Loucy (cell line): ENCODE measurements at regions not wholly inside any gene's neighbourhood (a gene's known extent, or its start where the extent isn't known, plus 50 kb on each side); places are given as distances from the start of the nearest gene placed in this dataset.

Source experiments
- H2AFZ ChIP-seq: fragments of 200-600 bp; sonication (generic); 2 replicates; pipeline ENCODE4 v1.6.0; 2016; ENCODE audit warnings: antibody characterized with exemption, mild to moderate bottlenecking, low read length, moderate library complexity
- H3F3A ChIP-seq: fragments of 200-600 bp; 2 replicates; pipeline ENCODE4 v1.6.0; 2016; ENCODE audit warnings: antibody characterized with exemption, low read depth, mild to moderate bottlenecking
- H3K27me3 ChIP-seq: fragments of 200-600 bp; sonication (generic); 2 replicates; pipeline ENCODE4 v1.6.1; 2014; ENCODE audit warnings: low read length, mild to moderate bottlenecking; ENCODE audit not compliant: insufficient read depth, poor library complexity, severe bottlenecking
- H3K36me3 ChIP-seq: fragments of 200-600 bp; sonication (generic); 2 replicates; pipeline ENCODE4 v1.6.1; 2016; ENCODE audit warnings: low read length; ENCODE audit not compliant: insufficient read depth
- H3K4me1 ChIP-seq: fragments of 200-600 bp; sonication (generic); 2 replicates; pipeline ENCODE4 v1.5.1; 2014; ENCODE audit warnings: low read length, mild to moderate bottlenecking; ENCODE audit not compliant: insufficient read depth, poor library complexity, severe bottlenecking
- H3K4me2 ChIP-seq: fragments of 200-600 bp; sonication (generic); 2 replicates; pipeline ENCODE4 v1.6.0; 2014; ENCODE audit warnings: antibody characterized with exemption, low read length, low read depth, mild to moderate bottlenecking; ENCODE audit not compliant: poor library complexity, severe bottlenecking
- H3K4me3 ChIP-seq: fragments of 200-600 bp; sonication (generic); 2 replicates; pipeline ENCODE4 v1.5.1; 2014; ENCODE audit warnings: low read length, mild to moderate bottlenecking, mixed read lengths; ENCODE audit not compliant: poor library complexity, severe bottlenecking
- H3K79me2 ChIP-seq: fragments of 200-600 bp; sonication (generic); 2 replicates; pipeline ENCODE4 v1.6.1; 2014; ENCODE audit warnings: low read length; ENCODE audit not compliant: insufficient read depth
- H3K9ac ChIP-seq: fragments of 200-600 bp; sonication (generic); 2 replicates; pipeline ENCODE4 v1.6.0; 2014; ENCODE audit warnings: mild to moderate bottlenecking, low read depth, low read length, moderate library complexity; ENCODE audit not compliant: poor library complexity, severe bottlenecking
- H3K9me2 ChIP-seq: fragments of 200-600 bp; sonication (generic); replicated peaks from 2 replicates; pipeline ENCODE4 v1.6.1; 2016; ENCODE audit warnings: low read depth, low read length, mixed read lengths
- H3K9me3 ChIP-seq: fragments of 200-600 bp; sonication (generic); 2 replicates; pipeline ENCODE4 v1.6.1; 2014; ENCODE audit warnings: mild to moderate bottlenecking, antibody characterized with exemption, low read length, low read depth; ENCODE audit not compliant: insufficient read depth
- H4K20me1 ChIP-seq: fragments of 200-600 bp; sonication (generic); 2 replicates; pipeline ENCODE4 v1.6.0; 2014; ENCODE audit warnings: antibody characterized with exemption, low read length, mild to moderate bottlenecking; ENCODE audit not compliant: insufficient read depth, poor library complexity, severe bottlenecking
- CTCF ChIP-seq: fragments of 200-600 bp; sonication (generic); conservative IDR thresholded peaks from 2 replicates; pipeline ENCODE4 v1.5.1; 2014; ENCODE audit warnings: mild to moderate bottlenecking, antibody characterized with exemption, low read length
- EZH2phosphoT487 ChIP-seq: fragments of 200-600 bp; IDR thresholded peaks from 2 replicates; pipeline ENCODE4 v1.6.1; 2018; ENCODE audit warnings: antibody characterized with exemption, mild to moderate bottlenecking, moderate library complexity, borderline replicate concordance

GRCh38 chr4:177557416-177557815, 115.2 kb upstream of the AGA start:
- no peak overlapping the region for H3K9ac ChIP-seq
- TF ChIP-seq EZH2phosphoT487 (no peak), CTCF (no peak)

GRCh38 chr4:177558995-177559394, 116.8 kb upstream of the AGA start:
- Histone ChIP-seq H3F3A (no peaks in the 10 kb centered on the region), H4K20me1 (no peaks in the 10 kb centered on the region), H3K9me3 (no peaks in the 10 kb centered on the region), H3K36me3 (no peaks in the 10 kb centered on the region), H3K4me3 (no peak overlapping the region), H3K79me2 (no peaks in the 10 kb centered on the region), H2AFZ (no peak overlapping the region), H3K4me2 (no peak overlapping the region), H3K9me2 (no peaks in the 10 kb centered on the region), H3K9ac (no peak overlapping the region), H3K27me3 (no peaks in the 10 kb centered on the region), H3K4me1 (no peaks in the 10 kb centered on the region)
- TF ChIP-seq EZH2phosphoT487 (no peak), CTCF (no peak)

More at GRCh38 chr4:177557416-177557815, 115.2 kb upstream of the AGA start:
- H3K9me2 ChIP-seq, result no peaks in the 10 kb centered on the region
- no peaks in the 10 kb centered on the region for H3K9me3 ChIP-seq
- H3K27me3 ChIP-seq, result no peaks in the 10 kb centered on the region
- no peaks in the 10 kb centered on the region for H3K79me2 ChIP-seq
- H3K36me3 ChIP-seq, result no peaks in the 10 kb centered on the region
- H4K20me1 ChIP-seq, result no peaks in the 10 kb centered on the region
- H3K4me1 ChIP-seq, result no peaks in the 10 kb centered on the region
- no peaks in the 10 kb centered on the region for H3F3A ChIP-seq
- H3K4me3 ChIP-seq, result no peak overlapping the region
- H3K4me2 ChIP-seq, result no peak overlapping the region
- H2AFZ ChIP-seq, result no peak overlapping the region

GRCh38 chr4:177562163-177562562, 119.9 kb upstream of the AGA start:
- no peak overlapping the region for H2AFZ ChIP-seq
- H3K9me2 ChIP-seq, result no peaks in the 10 kb centered on the region
- no peak overlapping the region for H3K9ac ChIP-seq
- H3K9me3 ChIP-seq, result no peaks in the 10 kb centered on the region
- H3K4me1 ChIP-seq, result no peaks in the 10 kb centered on the region
- H3K36me3 ChIP-seq, result no peaks in the 10 kb centered on the region
- H3K27me3 ChIP-seq, result no peaks in the 10 kb centered on the region
- H3K4me3 ChIP-seq, result no peak overlapping the region
- H4K20me1 ChIP-seq, result no peaks in the 10 kb centered on the region
- no peaks in the 10 kb centered on the region for H3K79me2 ChIP-seq
- H3K4me2 ChIP-seq, result no peak overlapping the region
- no peak for TF ChIP-seq EZH2phosphoT487
- no peak for TF ChIP-seq CTCF
- no peaks in the 10 kb centered on the region for H3F3A ChIP-seq
